ENCODE measurements at regions not wholly inside any gene's neighbourhood (a gene's known extent, or its start where the extent isn't known, plus 50 kb on each side); places are given as distances from the start of the nearest gene placed in this dataset.

GRCh38 chr3:27639271-27639670 lies 82.9 kb downstream of the EOMES start:
- TF ChIP-seq, protein P1, sequence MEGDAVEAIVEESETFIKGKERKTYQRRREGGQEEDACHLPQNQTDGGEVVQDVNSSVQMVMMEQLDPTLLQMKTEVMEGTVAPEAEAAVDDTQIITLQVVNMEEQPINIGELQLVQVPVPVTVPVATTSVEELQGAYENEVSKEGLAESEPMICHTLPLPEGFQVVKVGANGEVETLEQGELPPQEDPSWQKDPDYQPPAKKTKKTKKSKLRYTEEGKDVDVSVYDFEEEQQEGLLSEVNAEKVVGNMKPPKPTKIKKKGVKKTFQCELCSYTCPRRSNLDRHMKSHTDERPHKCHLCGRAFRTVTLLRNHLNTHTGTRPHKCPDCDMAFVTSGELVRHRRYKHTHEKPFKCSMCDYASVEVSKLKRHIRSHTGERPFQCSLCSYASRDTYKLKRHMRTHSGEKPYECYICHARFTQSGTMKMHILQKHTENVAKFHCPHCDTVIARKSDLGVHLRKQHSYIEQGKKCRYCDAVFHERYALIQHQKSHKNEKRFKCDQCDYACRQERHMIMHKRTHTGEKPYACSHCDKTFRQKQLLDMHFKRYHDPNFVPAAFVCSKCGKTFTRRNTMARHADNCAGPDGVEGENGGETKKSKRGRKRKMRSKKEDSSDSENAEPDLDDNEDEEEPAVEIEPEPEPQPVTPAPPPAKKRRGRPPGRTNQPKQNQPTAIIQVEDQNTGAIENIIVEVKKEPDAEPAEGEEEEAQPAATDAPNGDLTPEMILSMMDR (IDR thresholded peaks at IDR 0.05; ENCODE audit: extremely low read depth in 1 of 2, insufficient read depth in 1 of 2, low read depth in 1 of 2, low read length in 2 of 2) = no peak
- TF ChIP-seq EZH2 (IDR thresholded peaks at IDR 0.05; ENCODE audit: borderline replicate concordance, low read depth, low read length, severe bottlenecking) (no peak), POLR2A (IDR thresholded peaks at IDR 0.05; ENCODE audit: low read depth, low read length) (no peak), POLR2AphosphoS5 (IDR thresholded peaks at IDR 0.05; ENCODE audit: insufficient read depth, low read depth, low read length) (no peak), MYC (IDR thresholded peaks at IDR 0.05; ENCODE audit: low read depth, low read length) (no peak), FOS (IDR thresholded peaks at IDR 0.05; ENCODE audit: borderline replicate concordance, insufficient read depth, low read length) (no peak)
- TF ChIP-seq, protein P2, sequence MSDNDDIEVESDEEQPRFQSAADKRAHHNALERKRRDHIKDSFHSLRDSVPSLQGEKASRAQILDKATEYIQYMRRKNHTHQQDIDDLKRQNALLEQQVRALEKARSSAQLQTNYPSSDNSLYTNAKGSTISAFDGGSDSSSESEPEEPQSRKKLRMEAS (IDR thresholded peaks at IDR 0.05; ENCODE audit: insufficient read depth, insufficient read length) = no peak

All from endothelial cell of umbilical vein (primary cell).